ENCODE measurements at regions not wholly inside any gene's neighbourhood (a gene's known extent, or its start where the extent isn't known, plus 50 kb on each side); places are given as distances from the start of the nearest gene placed in this dataset.
A peak's percentile ranks its signal among the peaks of the same experiment; 100 is the strongest.
"Not testable (repeated sequence)": the region's sequence is repeated elsewhere in the genome, so short reads cannot be mapped to it uniquely, and the experiment has no call there.

DNA sequence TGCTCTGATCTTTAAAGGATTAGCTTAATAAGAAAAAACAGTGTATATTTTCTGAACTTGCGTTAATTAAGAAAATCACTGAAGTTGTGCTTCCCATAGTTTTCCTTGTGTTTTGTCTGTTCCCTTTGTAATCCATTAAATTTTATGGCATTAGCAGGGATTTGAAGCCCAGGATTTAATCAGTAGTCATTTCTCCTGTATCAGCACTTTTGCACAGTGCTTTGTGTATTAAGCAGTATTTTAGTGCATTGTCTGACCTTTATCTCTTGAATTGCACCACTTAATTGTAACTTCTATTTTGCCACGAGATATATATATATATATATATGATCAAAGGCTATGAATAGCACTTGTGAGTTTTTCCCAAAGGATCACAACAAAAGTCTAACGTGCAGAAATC lies 133.7 kb downstream of the S1PR1 start:
- DNase-seq (ENCODE audit: low read depth in 2 of 2): no peak

DNA sequence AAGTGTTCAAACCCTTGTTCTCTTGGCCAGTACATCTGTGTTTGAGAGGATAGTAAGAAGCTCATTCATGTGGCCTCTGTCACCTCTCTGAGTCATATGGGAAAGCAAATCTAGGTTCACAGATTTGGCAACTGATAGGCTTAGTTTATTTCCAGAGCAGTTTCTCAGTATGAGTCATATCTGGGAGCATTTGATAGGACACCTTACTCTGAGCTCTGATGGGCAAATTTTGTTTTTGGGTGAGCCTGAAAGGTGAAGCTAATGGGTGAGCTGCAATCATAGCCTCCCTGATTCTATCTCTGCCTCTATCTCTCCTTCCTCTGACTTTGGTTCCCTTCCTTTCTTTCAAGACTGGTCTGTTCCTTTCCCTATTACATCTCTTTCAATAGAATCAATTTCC lies 134.4 kb downstream of the S1PR1 start:
- peak in 1 of 2 experiments; percentile 17 for DNase-seq (ENCODE audit: low read depth in 2 of 2)

DNA sequence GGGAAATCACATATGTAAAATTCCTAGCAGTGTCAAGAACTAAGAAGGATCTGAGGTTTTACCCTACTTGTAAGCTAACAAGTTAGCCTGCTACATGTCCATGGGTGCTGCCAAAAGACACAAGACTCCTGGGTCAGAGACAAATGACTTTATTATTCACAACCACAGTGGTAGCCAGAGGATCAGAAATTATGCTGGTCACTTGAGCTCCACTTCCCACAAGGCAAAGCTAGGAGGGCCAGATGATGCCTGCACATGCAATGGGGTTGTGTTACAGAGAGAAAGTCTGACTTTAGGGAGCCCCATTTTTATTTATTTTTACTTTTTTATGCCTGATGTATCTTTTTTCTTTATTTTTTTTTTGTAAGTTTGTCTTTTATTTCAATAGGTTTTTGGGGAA lies 136.8 kb downstream of the S1PR1 start:
- DNase-seq (ENCODE audit: low read depth in 2 of 2): no peak

DNA sequence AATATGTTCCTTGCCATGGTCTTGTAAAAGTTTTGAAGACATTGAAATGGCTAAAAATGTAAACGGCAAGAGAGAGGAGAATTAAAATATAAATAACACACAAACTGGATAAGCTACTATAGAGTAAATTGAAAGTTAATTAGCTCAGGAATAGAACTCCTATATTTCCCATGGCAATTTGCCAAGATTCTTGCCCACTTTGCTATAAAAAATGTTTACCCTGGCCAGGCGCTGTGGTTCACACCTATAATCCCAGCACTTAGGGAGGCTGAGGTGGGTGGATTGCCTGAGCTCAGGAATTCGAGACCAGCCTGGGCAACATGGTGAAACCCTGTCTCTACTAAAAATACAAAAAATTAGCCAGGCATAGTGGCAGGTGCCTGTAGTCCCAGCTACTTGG lies 138.6 kb downstream of the S1PR1 start:
- DNase-seq (ENCODE audit: low read depth in 2 of 2): not testable (repeated sequence)

GRCh38 chr1:101376121-101377083 lies 139.6 kb downstream of the S1PR1 start:
- no peak for DNase-seq (ENCODE audit: low read depth in 2 of 2)

GRCh38 chr1:101377084-101377835 lies 140.4 kb downstream of the S1PR1 start:
- DNase-seq (ENCODE audit: low read depth in 2 of 2): no peak

DNA sequence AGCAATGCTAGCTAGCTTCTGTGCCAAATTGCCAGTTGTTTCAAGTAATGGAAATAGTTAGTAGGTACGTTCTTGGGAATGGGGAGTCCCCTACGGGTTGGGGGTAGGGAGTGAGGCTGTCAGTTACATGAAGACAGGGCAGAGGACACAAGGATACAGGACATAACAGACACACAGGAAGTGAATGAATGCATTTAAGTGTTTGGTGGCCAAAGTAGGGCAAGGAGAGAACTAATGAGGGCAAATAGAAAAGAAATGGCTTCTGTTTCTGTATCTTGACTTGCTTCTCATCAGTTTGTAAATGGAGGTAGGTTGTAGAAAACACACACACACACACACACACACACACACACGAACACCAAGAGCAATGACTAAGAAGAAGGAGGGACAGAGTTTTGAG lies 142.2 kb downstream of the S1PR1 start:
- no peak for DNase-seq (ENCODE audit: low read depth in 2 of 2)

DNA sequence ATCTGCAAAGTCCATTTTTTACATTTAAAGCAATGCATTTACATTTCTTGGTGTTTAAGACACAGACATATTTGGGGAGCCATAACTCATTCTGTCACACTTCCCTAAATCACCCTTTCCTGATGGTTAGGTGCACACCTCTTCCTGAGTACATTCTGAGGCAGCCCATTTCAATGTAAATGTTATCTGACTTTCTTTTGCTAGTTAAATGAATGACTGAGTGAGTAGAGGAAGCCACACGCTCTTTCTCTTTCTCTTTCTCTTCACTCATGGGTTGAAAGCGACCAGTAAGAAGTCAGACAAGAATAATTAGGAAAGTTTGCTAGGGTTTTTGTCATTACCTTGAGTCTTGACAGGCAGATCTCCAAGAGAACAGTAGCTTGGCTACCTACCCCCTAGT lies 143.1 kb downstream of the S1PR1 start:
- no peak for DNase-seq (ENCODE audit: low read depth in 2 of 2)

DNA sequence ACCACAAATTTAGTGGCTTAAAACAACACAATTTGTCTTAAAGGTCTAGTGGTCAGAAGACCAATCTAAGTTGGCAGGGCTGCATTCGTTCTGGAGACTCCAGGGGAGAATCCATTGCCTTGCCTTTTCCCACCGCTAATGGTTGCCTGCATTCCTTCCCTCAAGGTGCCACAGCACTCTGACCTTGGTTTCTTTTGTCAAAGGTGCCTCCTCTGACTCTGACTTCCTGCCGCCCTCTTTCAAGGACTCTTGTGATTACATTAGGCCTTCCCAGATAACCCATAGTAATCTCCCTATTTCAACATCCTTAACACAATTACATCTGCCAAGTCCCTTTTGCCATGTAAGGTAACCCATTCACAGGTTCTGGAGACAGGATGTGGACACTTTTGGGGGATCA lies 145.3 kb downstream of the S1PR1 start:
- no peak for DNase-seq (ENCODE audit: low read depth in 2 of 2)

- no peak for DNase-seq (ENCODE audit: low read depth in 2 of 2)
Measured at GRCh38 chr1:101388904-101389546, 152.2 kb downstream of the S1PR1 start.

DNA sequence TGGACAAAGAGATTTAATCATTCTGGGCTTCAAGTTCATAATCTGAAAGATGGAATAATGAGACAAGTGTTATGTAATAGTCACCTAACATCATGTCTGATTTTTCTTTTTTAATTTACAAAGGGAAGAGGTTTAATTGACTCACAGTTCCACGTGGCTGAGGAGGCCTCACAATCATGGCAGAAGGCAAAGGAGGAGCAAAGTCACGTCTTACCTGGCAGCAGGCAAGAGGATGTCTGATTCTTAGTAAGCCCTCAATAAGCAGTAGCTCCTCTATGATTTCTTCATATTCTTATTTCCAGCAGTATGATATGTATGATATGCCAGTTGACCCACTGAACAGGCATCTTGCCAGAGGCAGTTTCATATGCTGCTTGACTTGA lies 152.7 kb downstream of the S1PR1 start:
- no peak for DNase-seq (ENCODE audit: low read depth in 2 of 2)

DNA sequence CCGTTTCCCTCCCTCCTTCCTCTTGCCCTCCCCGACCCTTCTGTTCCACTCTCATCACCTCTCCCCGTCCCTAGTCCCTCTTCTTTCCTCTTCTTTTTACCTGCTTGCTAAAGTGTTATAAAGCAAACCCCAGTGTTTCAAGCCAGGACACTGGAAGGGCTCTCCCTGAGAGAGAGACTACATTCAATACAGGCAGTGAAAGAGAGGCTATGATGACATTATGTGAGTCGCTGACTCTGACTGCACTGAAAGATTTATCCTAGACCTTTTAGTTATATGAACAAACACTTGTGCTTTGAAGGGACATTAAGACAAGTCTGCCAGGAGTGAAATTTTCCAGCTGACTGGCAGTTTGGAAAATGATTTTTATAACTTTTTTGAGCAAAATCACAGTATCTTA lies 155.7 kb downstream of the S1PR1 start:
- DNase-seq (ENCODE audit: low read depth in 2 of 2): no peak

DNA sequence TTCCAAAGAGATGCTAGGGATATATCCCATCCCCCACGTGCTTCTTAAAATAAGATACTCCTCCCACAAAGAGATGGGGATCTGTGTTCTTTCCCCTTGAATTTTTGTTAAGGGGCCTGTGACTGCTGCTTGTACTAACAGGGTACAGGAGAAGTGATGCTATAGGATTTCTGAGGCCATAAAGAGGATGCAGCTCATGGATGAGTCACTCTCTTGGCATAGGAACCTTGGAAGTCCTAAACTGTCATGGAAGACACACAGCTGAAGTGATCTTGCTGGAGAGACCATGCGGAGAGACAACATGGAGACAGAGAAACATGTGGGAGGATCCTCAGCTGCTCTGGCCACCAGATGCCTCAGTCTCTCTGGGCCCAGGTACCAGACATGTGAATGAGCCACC lies 157.2 kb downstream of the S1PR1 start:
- DNase-seq (ENCODE audit: low read depth in 2 of 2): no peak

- no peak for DNase-seq (ENCODE audit: low read depth in 2 of 2)
Measured at GRCh38 chr1:101399222-101399621, 162.4 kb downstream of the S1PR1 start.

DNA sequence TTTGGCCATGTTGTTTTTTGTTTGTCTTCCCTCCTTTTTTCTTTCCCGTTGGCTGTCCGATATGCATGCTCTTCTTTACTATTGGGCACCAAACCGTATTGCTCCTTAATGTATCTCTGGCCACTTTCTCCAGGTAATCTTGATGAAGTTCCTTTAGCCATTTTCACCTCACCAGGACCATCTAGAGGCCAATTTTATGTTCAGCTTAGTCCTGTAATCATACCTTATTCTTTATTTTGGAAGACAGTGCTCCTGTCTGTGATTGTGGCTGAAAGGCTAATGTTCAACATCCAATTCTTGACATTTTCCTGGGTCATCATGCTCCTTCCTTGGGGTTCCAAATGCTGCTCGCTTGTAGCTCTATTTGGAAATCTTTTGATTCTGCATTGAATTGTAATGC lies 169.5 kb downstream of the S1PR1 start:
- DNase-seq (ENCODE audit: low read depth in 2 of 2): no peak

DNA sequence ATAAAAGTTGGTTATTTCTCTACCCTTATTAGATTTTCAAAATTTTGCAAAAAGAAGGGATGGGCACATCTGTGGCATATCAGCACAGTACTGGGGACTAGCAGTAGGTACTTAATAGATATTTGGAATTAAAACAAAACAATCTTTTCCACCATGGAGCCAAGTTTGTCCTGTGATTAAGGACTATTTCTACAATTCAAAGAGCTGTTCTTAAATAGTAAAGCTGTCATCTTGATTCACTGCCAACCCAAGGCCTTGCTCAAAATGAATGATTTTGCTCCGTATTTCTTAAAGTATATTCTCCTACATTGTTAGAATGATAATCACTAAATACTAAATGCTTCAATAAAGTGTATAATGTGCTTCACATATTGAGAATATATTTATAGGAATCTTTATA lies 169.9 kb downstream of the S1PR1 start:
- no peak for DNase-seq (ENCODE audit: low read depth in 2 of 2)

DNA sequence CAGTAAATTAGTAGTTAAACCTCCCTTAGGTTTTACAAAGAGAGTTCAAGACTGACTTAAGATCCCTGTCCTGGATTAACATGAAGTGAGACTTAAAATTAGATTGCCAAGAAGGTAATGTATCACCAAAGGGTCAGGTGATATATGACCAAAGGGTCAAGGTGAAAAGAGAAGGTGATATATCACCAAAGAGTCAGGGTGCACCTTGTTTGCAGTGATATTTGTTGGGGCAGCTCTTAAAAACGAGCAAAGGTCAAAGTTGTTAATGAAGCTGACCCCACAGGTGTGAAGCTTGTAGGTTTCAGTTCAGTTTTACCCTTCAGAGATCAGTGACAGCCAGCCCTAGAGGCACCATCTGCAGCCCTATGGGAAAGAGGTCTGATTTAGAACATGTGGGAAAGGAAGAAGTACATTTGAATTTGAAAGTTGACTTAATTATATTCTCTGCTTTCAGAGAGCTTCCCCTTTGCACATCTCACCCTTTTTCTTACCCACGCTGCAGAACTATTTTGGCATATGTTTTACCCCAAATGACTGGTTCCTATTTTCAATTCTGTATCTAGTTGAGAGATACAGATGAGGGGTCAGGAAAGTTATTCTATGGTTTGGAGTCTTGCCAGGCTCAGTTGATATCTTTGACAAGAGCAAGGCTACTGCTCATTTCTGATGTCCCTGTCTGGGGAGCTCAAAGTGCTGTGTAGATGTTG lies 170.8 kb downstream of the S1PR1 start:
- no peak for DNase-seq (ENCODE audit: low read depth in 2 of 2)

DNA sequence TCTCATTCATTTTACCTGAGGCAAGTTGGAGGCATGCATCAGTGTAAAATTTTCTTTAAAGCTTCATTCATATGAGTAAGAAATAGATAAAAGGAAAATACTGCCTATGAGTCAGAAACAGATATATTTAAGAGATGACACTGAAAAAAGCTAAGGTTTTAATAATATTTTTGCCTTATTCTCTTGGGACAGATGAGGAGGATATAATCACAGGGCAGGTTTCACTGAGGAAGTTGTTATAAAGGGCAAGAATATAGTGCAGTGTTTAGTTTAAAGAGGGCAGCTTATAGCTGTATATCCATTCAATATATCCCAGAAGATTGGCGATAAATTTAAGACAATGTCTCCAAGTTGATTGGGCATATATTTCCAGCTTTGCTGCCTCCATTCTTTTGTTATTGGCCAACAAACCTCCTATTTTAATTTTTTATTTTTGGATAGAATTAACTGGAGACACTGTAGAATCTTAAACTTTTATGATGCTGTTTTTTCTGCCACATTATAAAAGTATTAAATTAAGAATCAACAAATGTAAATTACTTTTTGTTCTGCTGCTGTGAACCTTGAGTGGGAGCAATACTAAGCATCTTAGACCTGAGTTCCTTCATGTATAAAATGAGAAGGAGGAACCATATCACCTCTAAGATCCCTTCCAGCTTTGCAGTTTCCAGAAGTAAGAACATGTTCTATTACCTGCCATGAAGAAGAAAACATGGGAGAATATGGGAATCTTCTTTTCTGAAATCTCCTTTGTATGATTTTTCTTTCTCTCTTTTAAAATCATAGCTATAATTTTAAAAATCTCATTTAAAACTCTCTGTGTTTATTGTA lies 171.6 kb downstream of the S1PR1 start:
- no peak for DNase-seq (ENCODE audit: low read depth in 2 of 2)

DNA sequence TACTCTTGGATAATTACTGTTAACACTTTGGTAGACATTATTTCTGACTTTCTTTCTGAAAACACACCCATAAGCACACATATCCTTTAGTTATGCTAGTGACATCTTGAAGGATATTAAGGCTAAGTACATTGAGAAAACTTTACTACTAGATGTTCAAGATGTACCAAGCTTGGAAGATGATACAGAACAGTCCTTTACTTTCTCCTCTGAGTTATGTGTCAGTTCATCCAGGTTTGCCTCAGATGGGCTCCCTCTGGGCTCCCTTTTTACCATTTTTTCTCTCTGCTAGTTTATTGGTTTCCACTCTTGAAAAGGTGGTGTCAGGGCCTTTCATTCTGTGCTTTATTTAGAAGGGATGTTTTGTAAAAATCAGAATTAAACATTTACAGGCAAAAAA lies 172.3 kb downstream of the S1PR1 start:
- no peak for DNase-seq (ENCODE audit: low read depth in 2 of 2)

GRCh38 chr1:101410048-101410878 lies 173.4 kb downstream of the S1PR1 start:
- no peak for DNase-seq (ENCODE audit: low read depth in 2 of 2)

All from fibroblast of skin of left biceps (primary cell).